ENCODE measurements at regions not wholly inside any gene's neighbourhood (a gene's known extent, or its start where the extent isn't known, plus 50 kb on each side); places are given as distances from the start of the nearest gene placed in this dataset.

- no peak overlapping the region for H3K4me3 ChIP-seq (ENCODE audit: low read depth in 1 of 3, low read length in 3 of 3)
- no peaks in the 10 kb centered on the region for H3K4me1 ChIP-seq (ENCODE audit: control insufficient read depth in 4 of 4, insufficient read depth in 4 of 4, low read length in 3 of 4)
- WGBS, result 87% methylated on average over 2 of the region's 2 CpGs
- no peaks in the 10 kb centered on the region for H3K36me3 ChIP-seq (ENCODE audit: control insufficient read depth in 4 of 4, insufficient read depth in 3 of 4, low read depth in 1 of 4, low read length in 3 of 4)
- H3K9ac ChIP-seq (ENCODE audit: low read depth in 1 of 2, low read length in 2 of 2), result no peak overlapping the region
- no peaks in the 10 kb centered on the region for H3K27me3 ChIP-seq (ENCODE audit: control insufficient read depth in 4 of 4, insufficient read depth in 4 of 4, low read length in 3 of 4)
- no peak for DNase-seq (ENCODE audit: low spot score)
- no peak overlapping the region for H3K27ac ChIP-seq (ENCODE audit: low read depth in 1 of 2, low read length in 2 of 2)
- no peaks in the 10 kb centered on the region for H3K9me3 ChIP-seq (ENCODE audit: control insufficient read depth in 4 of 4, low read length in 3 of 4)
- TF ChIP-seq MAX (IDR thresholded peaks at IDR 0.05) (no peak), ZBTB33 (IDR thresholded peaks at IDR 0.05) (no peak), RAD21 (IDR thresholded peaks at IDR 0.05) (no peak), SP1 (IDR thresholded peaks at IDR 0.05) (no peak), HNF4G (IDR thresholded peaks at IDR 0.05) (no peak), NR2F2 (IDR thresholded peaks at IDR 0.05) (no peak), FOXA1 (IDR thresholded peaks at IDR 0.05) (no peak), RXRA (IDR thresholded peaks at IDR 0.05) (no peak), FOXA2 (IDR thresholded peaks at IDR 0.05) (no peak), YY1 (IDR thresholded peaks at IDR 0.05) (no peak), HNF4A (conservative IDR thresholded peaks at IDR 0.05) (no peak), EGR1 (IDR thresholded peaks at IDR 0.05; ENCODE audit: low read depth in 2 of 2) (no peak), TAF1 (conservative IDR thresholded peaks at IDR 0.05) (no peak), JUND (IDR thresholded peaks at IDR 0.05) (no peak), GABPA (IDR thresholded peaks at IDR 0.05 in 1 of 2, conservative IDR thresholded peaks at IDR 0.05 in 1 of 2) (no peak)
- TF ChIP-seq, protein P1, sequence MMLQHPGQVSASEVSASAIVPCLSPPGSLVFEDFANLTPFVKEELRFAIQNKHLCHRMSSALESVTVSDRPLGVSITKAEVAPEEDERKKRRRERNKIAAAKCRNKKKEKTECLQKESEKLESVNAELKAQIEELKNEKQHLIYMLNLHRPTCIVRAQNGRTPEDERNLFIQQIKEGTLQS (IDR thresholded peaks at IDR 0.05), result no peak
- TF ChIP-seq, protein P2, sequence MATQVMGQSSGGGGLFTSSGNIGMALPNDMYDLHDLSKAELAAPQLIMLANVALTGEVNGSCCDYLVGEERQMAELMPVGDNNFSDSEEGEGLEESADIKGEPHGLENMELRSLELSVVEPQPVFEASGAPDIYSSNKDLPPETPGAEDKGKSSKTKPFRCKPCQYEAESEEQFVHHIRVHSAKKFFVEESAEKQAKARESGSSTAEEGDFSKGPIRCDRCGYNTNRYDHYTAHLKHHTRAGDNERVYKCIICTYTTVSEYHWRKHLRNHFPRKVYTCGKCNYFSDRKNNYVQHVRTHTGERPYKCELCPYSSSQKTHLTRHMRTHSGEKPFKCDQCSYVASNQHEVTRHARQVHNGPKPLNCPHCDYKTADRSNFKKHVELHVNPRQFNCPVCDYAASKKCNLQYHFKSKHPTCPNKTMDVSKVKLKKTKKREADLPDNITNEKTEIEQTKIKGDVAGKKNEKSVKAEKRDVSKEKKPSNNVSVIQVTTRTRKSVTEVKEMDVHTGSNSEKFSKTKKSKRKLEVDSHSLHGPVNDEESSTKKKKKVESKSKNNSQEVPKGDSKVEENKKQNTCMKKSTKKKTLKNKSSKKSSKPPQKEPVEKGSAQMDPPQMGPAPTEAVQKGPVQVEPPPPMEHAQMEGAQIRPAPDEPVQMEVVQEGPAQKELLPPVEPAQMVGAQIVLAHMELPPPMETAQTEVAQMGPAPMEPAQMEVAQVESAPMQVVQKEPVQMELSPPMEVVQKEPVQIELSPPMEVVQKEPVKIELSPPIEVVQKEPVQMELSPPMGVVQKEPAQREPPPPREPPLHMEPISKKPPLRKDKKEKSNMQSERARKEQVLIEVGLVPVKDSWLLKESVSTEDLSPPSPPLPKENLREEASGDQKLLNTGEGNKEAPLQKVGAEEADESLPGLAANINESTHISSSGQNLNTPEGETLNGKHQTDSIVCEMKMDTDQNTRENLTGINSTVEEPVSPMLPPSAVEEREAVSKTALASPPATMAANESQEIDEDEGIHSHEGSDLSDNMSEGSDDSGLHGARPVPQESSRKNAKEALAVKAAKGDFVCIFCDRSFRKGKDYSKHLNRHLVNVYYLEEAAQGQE (IDR thresholded peaks at IDR 0.05), result no peak
- TF ChIP-seq, protein P3, sequence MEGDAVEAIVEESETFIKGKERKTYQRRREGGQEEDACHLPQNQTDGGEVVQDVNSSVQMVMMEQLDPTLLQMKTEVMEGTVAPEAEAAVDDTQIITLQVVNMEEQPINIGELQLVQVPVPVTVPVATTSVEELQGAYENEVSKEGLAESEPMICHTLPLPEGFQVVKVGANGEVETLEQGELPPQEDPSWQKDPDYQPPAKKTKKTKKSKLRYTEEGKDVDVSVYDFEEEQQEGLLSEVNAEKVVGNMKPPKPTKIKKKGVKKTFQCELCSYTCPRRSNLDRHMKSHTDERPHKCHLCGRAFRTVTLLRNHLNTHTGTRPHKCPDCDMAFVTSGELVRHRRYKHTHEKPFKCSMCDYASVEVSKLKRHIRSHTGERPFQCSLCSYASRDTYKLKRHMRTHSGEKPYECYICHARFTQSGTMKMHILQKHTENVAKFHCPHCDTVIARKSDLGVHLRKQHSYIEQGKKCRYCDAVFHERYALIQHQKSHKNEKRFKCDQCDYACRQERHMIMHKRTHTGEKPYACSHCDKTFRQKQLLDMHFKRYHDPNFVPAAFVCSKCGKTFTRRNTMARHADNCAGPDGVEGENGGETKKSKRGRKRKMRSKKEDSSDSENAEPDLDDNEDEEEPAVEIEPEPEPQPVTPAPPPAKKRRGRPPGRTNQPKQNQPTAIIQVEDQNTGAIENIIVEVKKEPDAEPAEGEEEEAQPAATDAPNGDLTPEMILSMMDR (IDR thresholded peaks at IDR 0.05; ENCODE audit: low read depth, low read length, missing input control), result no peak
Measured at GRCh38 chr5:33324667-33325307, 116.0 kb upstream of the TARS1 start.
